Lower leg skin (tissue), 4 donors: ENCODE measurements at regions not wholly inside any gene's neighbourhood (a gene's known extent, or its start where the extent isn't known, plus 50 kb on each side); places are given as distances from the start of the nearest gene placed in this dataset.

Experiments used
- DNase-seq, 2 donors: peaks; one replicate each; pipeline ENCODE4 v3.0.0-alpha.2; 2019; ENCODE audit warnings: low spot score in 2 of 2
- H3K4me3 ChIP-seq: fragments of 200-600 bp; sonication (generic); 2 replicates; pipeline ENCODE4 v1.5.1; 2017; ENCODE audit warnings: mild to moderate bottlenecking, low read depth; ENCODE audit not compliant: poor library complexity, severe bottlenecking
- POLR2A ChIP-seq, 2 donors: fragments of 450-650 bp; IDR thresholded peaks; one replicate each; pipeline ENCODE4 v1.6.1; 2016 to 2017; ENCODE audit warnings: antibody characterized with exemption in 2 of 2, mild to moderate bottlenecking in 1 of 2, moderate library complexity in 1 of 2
- WGBS, 2 donors: methylation state at CpG; one replicate each; pipeline ENCODE4 v1.1.5; 2018; 5-methylcytosine and 5-hydroxymethylcytosine counted together
- intact Hi-C: fragments of 100-400 bp; cut with DNase I; formaldehyde crosslinking; loops from one replicate; pipeline ENCODE4 v1.15.0; 2023; ENCODE audit warnings: low total_unique reads
- TF ChIP-seq, protein P1 (sequence below), 3 donors: fragments of 450-650 bp; IDR thresholded peaks; one replicate each; pipeline ENCODE4 v1.5.1; 2016; ENCODE audit warnings: antibody characterized with exemption in 3 of 3, mild to moderate bottlenecking in 3 of 3, moderate library complexity in 2 of 3

GRCh38 chr1:87186346-87186745, 142.3 kb upstream of the LMO4 start:
- intact Hi-C loops, result no loop called here
- no peak for TF ChIP-seq POLR2A (IDR thresholded peaks at IDR 0.05)
- TF ChIP-seq, protein P1, sequence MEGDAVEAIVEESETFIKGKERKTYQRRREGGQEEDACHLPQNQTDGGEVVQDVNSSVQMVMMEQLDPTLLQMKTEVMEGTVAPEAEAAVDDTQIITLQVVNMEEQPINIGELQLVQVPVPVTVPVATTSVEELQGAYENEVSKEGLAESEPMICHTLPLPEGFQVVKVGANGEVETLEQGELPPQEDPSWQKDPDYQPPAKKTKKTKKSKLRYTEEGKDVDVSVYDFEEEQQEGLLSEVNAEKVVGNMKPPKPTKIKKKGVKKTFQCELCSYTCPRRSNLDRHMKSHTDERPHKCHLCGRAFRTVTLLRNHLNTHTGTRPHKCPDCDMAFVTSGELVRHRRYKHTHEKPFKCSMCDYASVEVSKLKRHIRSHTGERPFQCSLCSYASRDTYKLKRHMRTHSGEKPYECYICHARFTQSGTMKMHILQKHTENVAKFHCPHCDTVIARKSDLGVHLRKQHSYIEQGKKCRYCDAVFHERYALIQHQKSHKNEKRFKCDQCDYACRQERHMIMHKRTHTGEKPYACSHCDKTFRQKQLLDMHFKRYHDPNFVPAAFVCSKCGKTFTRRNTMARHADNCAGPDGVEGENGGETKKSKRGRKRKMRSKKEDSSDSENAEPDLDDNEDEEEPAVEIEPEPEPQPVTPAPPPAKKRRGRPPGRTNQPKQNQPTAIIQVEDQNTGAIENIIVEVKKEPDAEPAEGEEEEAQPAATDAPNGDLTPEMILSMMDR (IDR thresholded peaks at IDR 0.05), result no peak
- WGBS, 2 donors, result 76% methylated on average over 3 of the region's 3 CpGs
- no peak overlapping the region for H3K4me3 ChIP-seq
- DNase-seq, result no peak

- intact Hi-C loops, result no loop called here
- WGBS, 2 donors, result 67 to 76% methylated on average over 3 of the region's 3 CpGs
- no peak for TF ChIP-seq POLR2A (IDR thresholded peaks at IDR 0.05)
- TF ChIP-seq, protein P1 (IDR thresholded peaks at IDR 0.05), result no peak
- no peak for DNase-seq
- no peak overlapping the region for H3K4me3 ChIP-seq
Measured at GRCh38 chr1:87188640-87189039, 140.0 kb upstream of the LMO4 start.

DNA sequence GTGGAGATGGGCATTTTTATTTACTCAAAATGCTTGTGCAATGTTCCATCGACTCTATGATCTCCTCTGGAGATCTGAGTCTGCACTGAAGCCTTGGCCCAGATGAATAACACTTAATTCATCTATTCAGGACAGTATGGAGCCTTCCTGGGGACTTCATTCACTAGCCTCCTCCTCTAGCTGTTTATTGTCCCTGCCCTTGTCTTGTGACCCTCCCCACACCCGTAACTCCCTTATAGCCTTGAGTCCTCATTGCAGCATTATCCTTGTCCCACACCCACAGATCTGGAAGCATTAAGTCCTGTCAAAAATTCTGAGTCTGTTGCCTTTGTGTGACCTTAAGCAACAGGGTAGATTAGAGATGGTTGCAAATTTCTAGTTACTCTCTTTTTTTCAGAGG, 138.3 kb upstream of the LMO4 start:
- no peak for DNase-seq
- intact Hi-C loops, result no loop called here
- TF ChIP-seq POLR2A (IDR thresholded peaks at IDR 0.05), result no peak
- TF ChIP-seq, protein P1 (IDR thresholded peaks at IDR 0.05), result no peak
- WGBS, 2 donors, result 79 to 81% methylated on average over 2 of the region's 2 CpGs
- H3K4me3 ChIP-seq, result no peak overlapping the region

- no peak for DNase-seq
- intact Hi-C loops, result no loop called here
- WGBS, 2 donors, result 46 to 48% methylated on average over 2 of the region's 2 CpGs
- H3K4me3 ChIP-seq, result no peak overlapping the region
- no peak for TF ChIP-seq POLR2A (IDR thresholded peaks at IDR 0.05)
- TF ChIP-seq, protein P1 (IDR thresholded peaks at IDR 0.05), result no peak
Measured at GRCh38 chr1:87191646-87192045, 137.0 kb upstream of the LMO4 start.

DNA sequence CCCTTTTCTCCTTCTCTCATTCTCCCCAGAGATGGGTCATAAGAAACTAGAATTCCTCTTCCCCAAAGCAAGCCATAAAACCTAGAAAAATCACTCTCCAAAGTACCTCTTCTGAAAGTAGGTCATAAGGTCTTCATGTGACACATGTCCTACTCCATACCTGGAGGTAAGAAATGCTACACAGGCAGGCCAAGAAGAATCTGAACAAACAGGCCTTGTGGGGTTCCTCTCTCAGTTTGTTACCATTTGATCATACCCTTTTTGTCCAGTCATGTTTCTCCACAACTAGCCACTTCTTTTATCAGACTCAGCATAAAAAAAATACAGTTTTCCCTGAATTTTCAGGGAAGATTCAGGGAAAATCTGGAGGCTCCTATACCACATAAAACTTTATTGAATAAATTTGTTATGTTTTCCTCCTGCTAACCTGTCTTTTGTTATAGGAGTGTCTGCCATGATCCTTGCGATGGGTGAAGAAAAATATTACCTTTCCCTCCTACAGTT, 134.4 kb upstream of the LMO4 start:
- TF ChIP-seq, protein P1 (IDR thresholded peaks at IDR 0.05), result no peak
- no peak for TF ChIP-seq POLR2A (IDR thresholded peaks at IDR 0.05)
- intact Hi-C loops, result no loop called here
- no peak overlapping the region for H3K4me3 ChIP-seq
- DNase-seq, result no peak
- 95 to 100% methylated on average over 1 of the region's 1 CpG for WGBS, 2 donors

DNA sequence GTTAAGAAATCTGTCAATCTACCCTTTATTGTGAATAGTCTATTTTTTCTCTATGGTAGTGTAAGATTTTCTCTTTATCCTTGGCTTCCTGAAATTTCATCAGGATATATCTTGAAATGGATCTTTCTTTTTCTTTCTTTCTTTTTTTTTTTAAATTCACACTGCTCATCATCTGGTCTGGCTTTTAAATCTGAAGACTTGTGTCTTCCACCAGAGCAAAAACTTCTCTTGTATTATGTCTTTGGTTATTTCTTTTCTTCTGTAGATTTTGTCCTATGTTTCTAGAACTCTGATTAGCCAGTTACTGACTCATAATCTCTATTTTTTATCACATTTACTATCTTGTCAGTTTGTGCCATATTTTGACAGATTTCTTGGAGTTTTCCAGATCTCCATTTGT, 133.8 kb upstream of the LMO4 start:
- TF ChIP-seq POLR2A (IDR thresholded peaks at IDR 0.05), result no peak
- TF ChIP-seq, protein P1 (IDR thresholded peaks at IDR 0.05), result no peak
- DNase-seq, result no peak
- intact Hi-C loops, result no loop called here
- no peak overlapping the region for H3K4me3 ChIP-seq
